Activated CD4-positive, alpha-beta T cell treated with anti-CD3 and anti-CD28 coated beads, Interleukin-2, amount 50 U/mL, for 24 hours (primary cell): ENCODE measurements at regions not wholly inside any gene's neighbourhood (a gene's known extent, or its start where the extent isn't known, plus 50 kb on each side); places are given as distances from the start of the nearest gene placed in this dataset.
A peak's percentile ranks its signal among the peaks of the same experiment; 100 is the strongest.
"Not testable (repeated sequence)": the region's sequence is repeated elsewhere in the genome, so short reads cannot be mapped to it uniquely, and the experiment has no call there.

ENCODE experiments used
- DNase-seq, 2 donors: peaks; one replicate each; pipeline ENCODE4 v3.0.0-alpha.2; 2020; ENCODE audit warnings: low read depth in 1 of 2, low spot score in 1 of 2

- not testable (repeated sequence) for DNase-seq
Observed at GRCh38 chr15:22200417-22200816, 120.1 kb downstream of the OR4M2 start.

- peak in 1 of 2 donors; percentile 1 for DNase-seq
Observed at GRCh38 chr15:22201993-22202659, 121.8 kb downstream of the OR4M2 start.

- DNase-seq = not testable (repeated sequence)
Observed at GRCh38 chr15:22203208-22203607, 122.9 kb downstream of the OR4M2 start.

- DNase-seq = not testable (repeated sequence)
Observed at GRCh38 chr15:22209086-22209485, 128.8 kb downstream of the OR4M2 start.

DNA sequence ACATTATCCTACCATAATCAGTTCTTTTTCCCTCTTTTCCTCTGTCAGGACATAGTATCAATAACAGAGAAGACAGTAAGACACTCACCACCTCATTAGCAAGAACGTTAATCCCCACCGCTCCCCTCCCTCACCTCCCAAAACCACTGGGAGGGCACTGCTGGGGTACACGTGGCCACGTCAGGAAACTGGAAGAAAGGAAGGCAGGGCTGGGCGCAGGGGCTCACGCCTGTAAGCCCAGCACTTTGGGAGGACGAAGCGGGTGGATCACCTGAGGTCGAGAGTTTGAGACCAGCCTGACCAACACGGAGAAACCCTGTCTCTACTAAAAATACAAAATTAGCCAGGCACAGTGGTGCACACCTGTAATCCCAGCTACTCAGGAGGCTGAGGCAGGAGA lies 142.3 kb downstream of the OR4M2 start:
- DNase-seq = not testable (repeated sequence)

GRCh38 chr15:22224241-22224671 lies 143.9 kb downstream of the OR4M2 start:
- DNase-seq = no peak

- DNase-seq = not testable (repeated sequence)
Observed at GRCh38 chr15:22224961-22225360, 144.6 kb downstream of the OR4M2 start.

- no peak for DNase-seq
Observed at GRCh38 chr15:22226034-22226790, 145.9 kb downstream of the OR4M2 start.

DNA sequence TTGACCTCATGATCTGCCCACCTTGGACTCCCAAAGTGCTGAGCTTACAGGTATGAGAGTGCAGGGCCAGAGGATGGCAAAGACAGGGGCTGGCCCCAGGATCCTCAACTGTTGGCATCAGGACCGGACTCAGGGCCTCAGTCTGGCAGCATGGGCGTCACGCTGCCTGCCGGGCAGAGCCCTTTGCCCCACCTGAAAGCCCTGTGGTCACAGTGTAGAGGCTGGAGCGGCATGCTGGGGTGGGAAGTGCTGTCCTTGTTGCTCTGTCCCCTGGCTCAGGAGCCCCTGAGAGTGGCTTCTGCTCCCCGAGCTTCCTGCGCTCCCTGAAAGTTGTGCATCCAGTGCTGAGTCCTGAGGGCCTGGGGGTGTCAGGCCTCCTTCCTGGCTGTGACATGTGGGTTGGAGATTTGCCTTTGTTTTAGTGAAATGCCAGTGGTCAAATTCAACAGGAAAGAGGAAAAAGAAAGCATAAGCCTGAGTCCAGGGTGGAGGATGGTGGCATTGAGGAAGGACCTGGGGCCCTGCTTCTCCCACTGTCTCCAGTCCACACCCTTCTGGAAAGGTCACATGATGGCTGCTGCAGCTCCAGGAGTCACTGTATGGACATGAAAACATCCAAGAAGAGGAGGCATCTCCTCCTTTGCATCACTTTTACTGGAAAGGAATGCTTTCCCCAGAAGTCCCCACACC lies 147.2 kb downstream of the OR4M2 start:
- no peak for DNase-seq

DNA sequence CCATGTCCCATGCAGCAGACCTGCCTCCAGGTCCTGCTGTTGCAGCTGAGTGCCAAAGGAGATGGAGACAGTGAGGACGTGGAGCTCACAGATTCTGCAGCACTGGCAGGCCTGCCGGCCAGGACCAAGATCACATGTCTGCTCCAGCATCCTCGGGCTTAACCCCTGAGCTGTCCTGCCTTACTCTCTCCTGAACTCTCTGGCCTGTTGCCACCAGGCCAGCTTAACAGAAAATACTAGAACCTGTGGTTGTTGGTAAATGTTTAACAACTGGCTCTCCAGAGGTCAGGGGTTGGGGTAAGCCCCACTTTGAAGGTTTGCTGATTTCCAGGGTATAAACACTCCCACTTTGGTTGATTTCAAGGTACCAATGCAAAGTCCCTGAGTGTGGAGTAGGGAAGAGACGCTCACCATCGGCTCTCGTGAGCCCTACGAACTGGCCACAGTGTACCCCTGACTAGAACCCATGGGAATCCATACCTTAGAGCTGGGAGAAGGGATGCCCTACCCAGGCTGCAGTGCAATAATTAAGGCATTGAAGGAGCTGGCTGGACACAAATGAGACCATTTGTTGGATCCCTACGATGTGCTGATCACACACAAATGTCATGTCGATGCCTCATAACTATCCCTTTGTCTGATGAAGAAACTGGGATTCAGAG lies 147.9 kb downstream of the OR4M2 start:
- no peak for DNase-seq

DNA sequence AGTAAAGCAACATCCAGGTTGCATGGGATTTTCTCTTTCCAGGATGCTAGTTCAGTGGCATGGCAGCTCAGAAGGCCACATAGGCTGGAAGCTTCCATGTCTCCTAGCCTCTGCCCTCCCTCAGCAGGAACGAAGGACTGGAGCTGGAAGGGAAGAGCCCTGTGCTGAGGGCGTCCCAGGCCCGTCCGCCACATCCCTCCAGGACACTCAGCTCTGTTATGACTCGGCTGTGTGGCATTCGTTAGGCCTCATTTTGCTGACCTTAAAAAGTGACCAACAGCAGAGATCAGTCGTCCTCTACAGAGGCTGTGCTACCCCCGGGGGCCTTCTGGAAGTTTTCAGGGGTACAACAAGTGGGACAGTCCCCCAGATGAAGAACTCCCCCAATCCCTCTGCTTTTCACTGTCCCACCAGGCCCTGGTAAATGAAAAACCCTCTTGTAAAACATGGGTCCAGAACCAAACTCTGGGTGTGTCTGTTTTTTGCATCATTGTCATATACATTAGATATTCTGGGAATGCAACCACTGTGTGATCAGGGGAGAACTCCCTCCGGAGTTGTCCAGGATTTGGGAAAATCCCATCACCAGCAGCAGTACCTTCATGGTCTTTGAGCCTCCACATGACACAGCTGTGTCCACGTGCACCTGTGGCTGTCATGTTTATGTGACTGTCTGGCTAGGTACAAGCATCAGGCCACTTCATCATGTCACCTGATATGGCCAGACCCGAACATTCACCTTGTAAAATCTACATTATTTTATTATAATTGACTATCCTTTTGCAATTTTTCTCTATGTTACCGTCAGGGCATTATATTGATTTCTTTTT lies 149.9 kb downstream of the OR4M2 start:
- DNase-seq = no peak

GRCh38 chr15:22231603-22232002 lies 151.3 kb downstream of the OR4M2 start:
- no peak for DNase-seq

GRCh38 chr15:22232675-22233074 lies 152.3 kb downstream of the OR4M2 start:
- no peak for DNase-seq

- DNase-seq = not testable (repeated sequence)
Observed at GRCh38 chr15:22235261-22235930, 155.1 kb downstream of the OR4M2 start.

DNA sequence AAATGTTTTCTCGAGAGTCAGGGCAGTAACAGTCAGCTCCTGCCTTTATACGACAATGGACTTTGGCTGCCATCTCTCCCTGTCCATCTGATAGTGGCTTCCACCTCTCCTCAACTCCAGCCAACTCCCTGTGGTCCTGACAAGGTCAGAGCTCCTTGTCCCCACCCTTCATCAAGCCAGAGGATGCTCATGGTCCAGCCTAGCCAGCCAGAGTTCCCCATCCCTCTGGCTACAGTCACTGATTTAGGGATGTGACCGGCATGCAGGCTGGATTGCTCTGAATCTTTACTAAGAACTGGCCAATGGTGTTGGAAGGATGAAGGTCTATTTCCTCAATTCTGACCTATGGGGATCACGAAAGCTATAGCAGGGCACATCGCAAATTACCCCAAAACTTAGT lies 156.1 kb downstream of the OR4M2 start:
- no peak for DNase-seq

- DNase-seq = no peak
Observed at GRCh38 chr15:22237891-22238275, 157.6 kb downstream of the OR4M2 start.

DNA sequence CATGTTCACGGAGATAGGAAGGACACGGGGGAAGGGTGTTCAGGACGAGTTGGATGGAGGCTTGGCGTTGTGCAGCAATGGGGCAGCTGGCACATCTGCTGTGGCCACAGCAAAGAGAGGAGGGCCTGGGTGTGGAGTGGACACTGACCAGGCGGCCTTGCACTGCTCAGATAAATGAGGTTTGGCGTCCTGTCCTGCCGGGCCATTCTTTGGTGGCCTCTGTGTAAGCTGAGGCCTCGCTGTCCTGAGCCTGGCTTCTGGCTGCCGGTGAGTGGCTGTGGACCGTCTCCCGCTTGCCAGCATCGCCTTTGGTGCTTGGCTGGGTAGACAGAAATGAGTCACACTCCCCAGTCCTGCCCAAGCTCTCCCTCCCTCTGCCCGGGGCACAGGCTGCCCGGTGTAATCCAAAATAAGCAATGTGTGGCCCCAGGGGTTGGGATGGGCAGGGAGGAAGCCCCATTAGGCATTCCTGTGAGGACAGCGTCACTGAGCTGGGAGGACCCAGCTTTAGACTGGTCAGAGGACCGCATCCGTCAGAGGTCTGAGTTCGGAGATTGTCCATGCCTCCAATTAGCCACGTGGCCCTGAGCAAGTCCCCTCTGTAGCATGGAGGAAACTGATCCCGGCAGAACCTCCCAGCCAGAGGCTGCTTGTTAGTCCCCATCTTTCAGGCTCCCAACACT lies 158.1 kb downstream of the OR4M2 start:
- not testable (repeated sequence) for DNase-seq

GRCh38 chr15:22238959-22239805 lies 158.9 kb downstream of the OR4M2 start:
- not testable (repeated sequence) for DNase-seq

DNA sequence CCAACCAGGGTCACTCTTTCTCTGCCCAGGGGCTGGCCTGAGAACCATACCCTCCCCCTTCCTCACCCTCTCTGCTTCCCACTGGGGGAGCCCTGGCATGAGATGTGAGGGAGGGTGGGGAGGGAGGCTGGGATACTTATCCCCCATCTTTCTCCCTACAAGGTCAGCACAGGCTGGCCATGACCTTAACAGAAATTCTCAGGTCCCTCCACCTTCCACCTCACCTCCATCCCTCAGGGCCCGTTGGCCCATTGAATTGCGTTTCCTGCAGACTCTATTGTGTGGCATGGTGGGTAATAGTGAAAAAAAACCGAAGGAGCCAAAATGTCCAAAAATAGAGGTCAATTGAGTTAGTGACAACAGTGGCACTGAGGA lies 159.5 kb downstream of the OR4M2 start:
- DNase-seq = no peak
